ENCODE measurements at regions not wholly inside any gene's neighbourhood (a gene's known extent, or its start where the extent isn't known, plus 50 kb on each side); places are given as distances from the start of the nearest gene placed in this dataset.

GRCh38 chr17:51427323-51427811, 167.0 kb downstream of the UTP18 start:
- TF ChIP-seq, protein P1, sequence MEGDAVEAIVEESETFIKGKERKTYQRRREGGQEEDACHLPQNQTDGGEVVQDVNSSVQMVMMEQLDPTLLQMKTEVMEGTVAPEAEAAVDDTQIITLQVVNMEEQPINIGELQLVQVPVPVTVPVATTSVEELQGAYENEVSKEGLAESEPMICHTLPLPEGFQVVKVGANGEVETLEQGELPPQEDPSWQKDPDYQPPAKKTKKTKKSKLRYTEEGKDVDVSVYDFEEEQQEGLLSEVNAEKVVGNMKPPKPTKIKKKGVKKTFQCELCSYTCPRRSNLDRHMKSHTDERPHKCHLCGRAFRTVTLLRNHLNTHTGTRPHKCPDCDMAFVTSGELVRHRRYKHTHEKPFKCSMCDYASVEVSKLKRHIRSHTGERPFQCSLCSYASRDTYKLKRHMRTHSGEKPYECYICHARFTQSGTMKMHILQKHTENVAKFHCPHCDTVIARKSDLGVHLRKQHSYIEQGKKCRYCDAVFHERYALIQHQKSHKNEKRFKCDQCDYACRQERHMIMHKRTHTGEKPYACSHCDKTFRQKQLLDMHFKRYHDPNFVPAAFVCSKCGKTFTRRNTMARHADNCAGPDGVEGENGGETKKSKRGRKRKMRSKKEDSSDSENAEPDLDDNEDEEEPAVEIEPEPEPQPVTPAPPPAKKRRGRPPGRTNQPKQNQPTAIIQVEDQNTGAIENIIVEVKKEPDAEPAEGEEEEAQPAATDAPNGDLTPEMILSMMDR (IDR thresholded peaks at IDR 0.05), result no peak
- TF ChIP-seq POLR2A (IDR thresholded peaks at IDR 0.05) (no peak), POLR2AphosphoS5 (IDR thresholded peaks at IDR 0.05; ENCODE audit: insufficient read depth in 1 of 2, low read depth in 1 of 2) (no peak)
